H1 (cell line): ENCODE measurements at regions not wholly inside any gene's neighbourhood (a gene's known extent, or its start where the extent isn't known, plus 50 kb on each side); places are given as distances from the start of the nearest gene placed in this dataset.

Source experiments
- BACH1 ChIP-seq: IDR thresholded peaks from 2 replicates; pipeline ENCODE4 v1.6.1; 2012; ENCODE audit warnings: low read length, improper control_type of control experiment
- CHD2 ChIP-seq: IDR thresholded peaks from 2 replicates; pipeline ENCODE4 v1.6.1; 2012; ENCODE audit warnings: low read length, improper control_type of control experiment
- EZH2 ChIP-seq: fragments of 200-600 bp; sonication (generic); IDR thresholded peaks from 2 replicates; pipeline ENCODE4 v1.7.1; 2012; ENCODE audit warnings: low read depth, mild to moderate bottlenecking, moderate library complexity, low read length, inconsistent platforms; ENCODE audit not compliant: severe bottlenecking
- KDM1A ChIP-seq: fragments of 200-600, 300-600 bp; sonication (generic); IDR thresholded peaks from 2 replicates; pipeline ENCODE4 v1.7.1; 2016; ENCODE audit warnings: mild to moderate bottlenecking, low read length, borderline replicate concordance
- MAFK ChIP-seq: IDR thresholded peaks from 2 replicates; pipeline ENCODE4 v1.6.1; 2012; ENCODE audit warnings: low read depth, mild to moderate bottlenecking, improper control_type of control experiment, low read length
- PHF8 ChIP-seq: fragments of 200-600 bp; sonication (generic); conservative IDR thresholded peaks from 2 replicates; pipeline ENCODE4 v1.7.1; 2012; ENCODE audit warnings: low read depth, mild to moderate bottlenecking, inconsistent platforms, low read length, moderate library complexity
- SP4 ChIP-seq: IDR thresholded peaks from 2 replicates; pipeline ENCODE4 v1.6.1; 2012; ENCODE audit warnings: low read length, inconsistent platforms
- TBP ChIP-seq: IDR thresholded peaks from 2 replicates; pipeline ENCODE4 v1.6.1; 2011; ENCODE audit warnings: low read depth, low read length, improper control_type of control experiment
- TF ChIP-seq, protein P1 (sequence below): fragments of 300-600 bp; sonication (generic); IDR thresholded peaks from 2 replicates; pipeline ENCODE4 v1.7.1; 2012; ENCODE audit warnings: low read length, moderate library complexity, mild to moderate bottlenecking, inconsistent platforms; ENCODE audit not compliant: insufficient replicate concordance

DNA sequence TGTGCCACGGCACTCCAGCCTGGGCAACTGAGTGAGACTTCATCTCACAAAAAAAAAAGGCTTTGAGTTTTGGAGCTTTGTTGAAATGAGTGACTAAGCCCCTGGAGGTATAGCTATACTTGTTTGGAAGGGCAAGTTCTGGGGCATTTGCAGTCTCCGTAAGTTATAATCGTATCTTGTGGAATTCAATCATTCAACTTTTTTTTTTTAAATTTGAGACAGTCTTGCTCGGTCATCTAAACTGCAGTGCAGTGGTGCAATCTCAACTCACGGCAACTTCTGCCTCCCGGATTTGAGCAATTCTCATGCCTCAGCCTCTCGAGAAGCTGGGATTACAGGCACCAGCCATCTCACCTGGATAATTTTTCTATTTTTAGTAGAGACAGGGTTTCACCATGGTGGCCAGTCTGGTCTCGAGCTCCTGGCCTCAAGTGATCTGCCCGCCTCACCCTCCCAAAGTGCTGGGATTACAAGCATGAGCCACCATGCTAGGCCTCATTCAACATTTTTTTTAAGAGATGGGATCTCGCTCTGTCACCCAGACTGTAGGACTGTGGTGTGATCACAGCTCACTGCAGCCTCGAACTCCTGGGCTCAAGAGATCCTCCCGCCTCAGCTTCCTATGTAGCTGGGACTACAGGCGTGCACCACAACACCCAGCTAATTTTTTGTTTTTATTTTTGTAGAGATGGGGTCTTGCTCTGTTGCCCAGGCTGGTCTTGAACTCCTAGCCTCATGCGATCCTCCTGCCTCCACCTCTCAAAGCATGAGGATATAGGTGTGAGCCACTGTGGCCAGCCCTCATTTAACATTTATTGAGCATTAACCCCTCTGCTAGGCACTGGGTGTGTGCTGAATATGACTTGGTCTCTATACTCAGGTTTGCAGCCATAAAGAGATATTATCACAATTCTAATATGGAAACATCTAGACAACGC, 133.7 kb upstream of the MAP1LC3B2 start (continued):
- TF ChIP-seq, protein P1, sequence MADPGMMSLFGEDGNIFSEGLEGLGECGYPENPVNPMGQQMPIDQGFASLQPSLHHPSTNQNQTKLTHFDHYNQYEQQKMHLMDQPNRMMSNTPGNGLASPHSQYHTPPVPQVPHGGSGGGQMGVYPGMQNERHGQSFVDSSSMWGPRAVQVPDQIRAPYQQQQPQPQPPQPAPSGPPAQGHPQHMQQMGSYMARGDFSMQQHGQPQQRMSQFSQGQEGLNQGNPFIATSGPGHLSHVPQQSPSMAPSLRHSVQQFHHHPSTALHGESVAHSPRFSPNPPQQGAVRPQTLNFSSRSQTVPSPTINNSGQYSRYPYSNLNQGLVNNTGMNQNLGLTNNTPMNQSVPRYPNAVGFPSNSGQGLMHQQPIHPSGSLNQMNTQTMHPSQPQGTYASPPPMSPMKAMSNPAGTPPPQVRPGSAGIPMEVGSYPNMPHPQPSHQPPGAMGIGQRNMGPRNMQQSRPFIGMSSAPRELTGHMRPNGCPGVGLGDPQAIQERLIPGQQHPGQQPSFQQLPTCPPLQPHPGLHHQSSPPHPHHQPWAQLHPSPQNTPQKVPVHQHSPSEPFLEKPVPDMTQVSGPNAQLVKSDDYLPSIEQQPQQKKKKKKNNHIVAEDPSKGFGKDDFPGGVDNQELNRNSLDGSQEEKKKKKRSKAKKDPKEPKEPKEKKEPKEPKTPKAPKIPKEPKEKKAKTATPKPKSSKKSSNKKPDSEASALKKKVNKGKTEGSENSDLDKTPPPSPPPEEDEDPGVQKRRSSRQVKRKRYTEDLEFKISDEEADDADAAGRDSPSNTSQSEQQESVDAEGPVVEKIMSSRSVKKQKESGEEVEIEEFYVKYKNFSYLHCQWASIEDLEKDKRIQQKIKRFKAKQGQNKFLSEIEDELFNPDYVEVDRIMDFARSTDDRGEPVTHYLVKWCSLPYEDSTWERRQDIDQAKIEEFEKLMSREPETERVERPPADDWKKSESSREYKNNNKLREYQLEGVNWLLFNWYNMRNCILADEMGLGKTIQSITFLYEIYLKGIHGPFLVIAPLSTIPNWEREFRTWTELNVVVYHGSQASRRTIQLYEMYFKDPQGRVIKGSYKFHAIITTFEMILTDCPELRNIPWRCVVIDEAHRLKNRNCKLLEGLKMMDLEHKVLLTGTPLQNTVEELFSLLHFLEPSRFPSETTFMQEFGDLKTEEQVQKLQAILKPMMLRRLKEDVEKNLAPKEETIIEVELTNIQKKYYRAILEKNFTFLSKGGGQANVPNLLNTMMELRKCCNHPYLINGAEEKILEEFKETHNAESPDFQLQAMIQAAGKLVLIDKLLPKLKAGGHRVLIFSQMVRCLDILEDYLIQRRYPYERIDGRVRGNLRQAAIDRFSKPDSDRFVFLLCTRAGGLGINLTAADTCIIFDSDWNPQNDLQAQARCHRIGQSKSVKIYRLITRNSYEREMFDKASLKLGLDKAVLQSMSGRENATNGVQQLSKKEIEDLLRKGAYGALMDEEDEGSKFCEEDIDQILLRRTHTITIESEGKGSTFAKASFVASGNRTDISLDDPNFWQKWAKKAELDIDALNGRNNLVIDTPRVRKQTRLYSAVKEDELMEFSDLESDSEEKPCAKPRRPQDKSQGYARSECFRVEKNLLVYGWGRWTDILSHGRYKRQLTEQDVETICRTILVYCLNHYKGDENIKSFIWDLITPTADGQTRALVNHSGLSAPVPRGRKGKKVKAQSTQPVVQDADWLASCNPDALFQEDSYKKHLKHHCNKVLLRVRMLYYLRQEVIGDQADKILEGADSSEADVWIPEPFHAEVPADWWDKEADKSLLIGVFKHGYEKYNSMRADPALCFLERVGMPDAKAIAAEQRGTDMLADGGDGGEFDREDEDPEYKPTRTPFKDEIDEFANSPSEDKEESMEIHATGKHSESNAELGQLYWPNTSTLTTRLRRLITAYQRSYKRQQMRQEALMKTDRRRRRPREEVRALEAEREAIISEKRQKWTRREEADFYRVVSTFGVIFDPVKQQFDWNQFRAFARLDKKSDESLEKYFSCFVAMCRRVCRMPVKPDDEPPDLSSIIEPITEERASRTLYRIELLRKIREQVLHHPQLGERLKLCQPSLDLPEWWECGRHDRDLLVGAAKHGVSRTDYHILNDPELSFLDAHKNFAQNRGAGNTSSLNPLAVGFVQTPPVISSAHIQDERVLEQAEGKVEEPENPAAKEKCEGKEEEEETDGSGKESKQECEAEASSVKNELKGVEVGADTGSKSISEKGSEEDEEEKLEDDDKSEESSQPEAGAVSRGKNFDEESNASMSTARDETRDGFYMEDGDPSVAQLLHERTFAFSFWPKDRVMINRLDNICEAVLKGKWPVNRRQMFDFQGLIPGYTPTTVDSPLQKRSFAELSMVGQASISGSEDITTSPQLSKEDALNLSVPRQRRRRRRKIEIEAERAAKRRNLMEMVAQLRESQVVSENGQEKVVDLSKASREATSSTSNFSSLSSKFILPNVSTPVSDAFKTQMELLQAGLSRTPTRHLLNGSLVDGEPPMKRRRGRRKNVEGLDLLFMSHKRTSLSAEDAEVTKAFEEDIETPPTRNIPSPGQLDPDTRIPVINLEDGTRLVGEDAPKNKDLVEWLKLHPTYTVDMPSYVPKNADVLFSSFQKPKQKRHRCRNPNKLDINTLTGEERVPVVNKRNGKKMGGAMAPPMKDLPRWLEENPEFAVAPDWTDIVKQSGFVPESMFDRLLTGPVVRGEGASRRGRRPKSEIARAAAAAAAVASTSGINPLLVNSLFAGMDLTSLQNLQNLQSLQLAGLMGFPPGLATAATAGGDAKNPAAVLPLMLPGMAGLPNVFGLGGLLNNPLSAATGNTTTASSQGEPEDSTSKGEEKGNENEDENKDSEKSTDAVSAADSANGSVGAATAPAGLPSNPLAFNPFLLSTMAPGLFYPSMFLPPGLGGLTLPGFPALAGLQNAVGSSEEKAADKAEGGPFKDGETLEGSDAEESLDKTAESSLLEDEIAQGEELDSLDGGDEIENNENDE, result no peak
- TF ChIP-seq BACH1 (no peak), KDM1A (no peak), CHD2 (no peak), SP4 (no peak), TBP (no peak), EZH2 (no peak), PHF8 (no peak), MAFK (no peak)
- TF ChIP-seq, all 59 proteins: peak for 0
